ENCODE measurements at regions not wholly inside any gene's neighbourhood (a gene's known extent, or its start where the extent isn't known, plus 50 kb on each side); places are given as distances from the start of the nearest gene placed in this dataset.

GRCh38 chr2:7937082-7937481, 744.8 kb upstream of the ID2 start:
- Mint-ChIP-seq H3K27ac (ENCODE audit: unreplicated experiment) (no peak overlapping the region), H3K36me3 (ENCODE audit: unreplicated experiment) (no peaks in the 10 kb centered on the region), H3K9me3 (ENCODE audit: unreplicated experiment) (no peaks in the 10 kb centered on the region), H3K4me3 (ENCODE audit: unreplicated experiment) (no peak overlapping the region), H3K4me1 (ENCODE audit: low read depth, unreplicated experiment) (no peaks in the 10 kb centered on the region), H3K27me3 (ENCODE audit: unreplicated experiment) (no peaks in the 10 kb centered on the region)
- DNase-seq: no peak
- no peak for TF ChIP-seq CTCF (IDR thresholded peaks at IDR 0.05; ENCODE audit: partially characterized antibody, unreplicated experiment)

- no peak for TF ChIP-seq CTCF (IDR thresholded peaks at IDR 0.05; ENCODE audit: partially characterized antibody, unreplicated experiment)
- no peaks in the 10 kb centered on the region for H3K36me3 Mint-ChIP-seq (ENCODE audit: unreplicated experiment)
- no peak overlapping the region for H3K27ac Mint-ChIP-seq (ENCODE audit: unreplicated experiment)
- DNase-seq: no peak
- no peaks in the 10 kb centered on the region for H3K27me3 Mint-ChIP-seq (ENCODE audit: unreplicated experiment)
- no peak overlapping the region for H3K4me3 Mint-ChIP-seq (ENCODE audit: unreplicated experiment)
- no peaks in the 10 kb centered on the region for H3K9me3 Mint-ChIP-seq (ENCODE audit: unreplicated experiment)
- H3K4me1 Mint-ChIP-seq (ENCODE audit: low read depth, unreplicated experiment): no peaks in the 10 kb centered on the region
Measured at GRCh38 chr2:7940723-7941122, 741.1 kb upstream of the ID2 start.

GRCh38 chr2:7943446-7943845, 738.4 kb upstream of the ID2 start:
- no peak overlapping the region for H3K27ac Mint-ChIP-seq (ENCODE audit: unreplicated experiment)
- no peaks in the 10 kb centered on the region for H3K36me3 Mint-ChIP-seq (ENCODE audit: unreplicated experiment)
- H3K27me3 Mint-ChIP-seq (ENCODE audit: unreplicated experiment): no peaks in the 10 kb centered on the region
- no peak overlapping the region for H3K4me3 Mint-ChIP-seq (ENCODE audit: unreplicated experiment)
- H3K9me3 Mint-ChIP-seq (ENCODE audit: unreplicated experiment): no peaks in the 10 kb centered on the region
- no peaks in the 10 kb centered on the region for H3K4me1 Mint-ChIP-seq (ENCODE audit: low read depth, unreplicated experiment)
- DNase-seq: no peak
- TF ChIP-seq CTCF (IDR thresholded peaks at IDR 0.05; ENCODE audit: partially characterized antibody, unreplicated experiment): no peak

- no peaks in the 10 kb centered on the region for H3K36me3 Mint-ChIP-seq (ENCODE audit: unreplicated experiment)
- H3K4me1 Mint-ChIP-seq (ENCODE audit: low read depth, unreplicated experiment): no peaks in the 10 kb centered on the region
- TF ChIP-seq CTCF (IDR thresholded peaks at IDR 0.05; ENCODE audit: partially characterized antibody, unreplicated experiment): no peak
- DNase-seq: no peak
- H3K4me3 Mint-ChIP-seq (ENCODE audit: unreplicated experiment): no peak overlapping the region
- no peaks in the 10 kb centered on the region for H3K9me3 Mint-ChIP-seq (ENCODE audit: unreplicated experiment)
- no peak overlapping the region for H3K27ac Mint-ChIP-seq (ENCODE audit: unreplicated experiment)
- H3K27me3 Mint-ChIP-seq (ENCODE audit: unreplicated experiment): no peaks in the 10 kb centered on the region
Measured at GRCh38 chr2:7945026-7945425, 736.8 kb upstream of the ID2 start.

- peaks cover 16% of the 10 kb centered on the region for H3K4me1 Mint-ChIP-seq (ENCODE audit: low read depth, unreplicated experiment)
- no peak for TF ChIP-seq CTCF (IDR thresholded peaks at IDR 0.05; ENCODE audit: partially characterized antibody, unreplicated experiment)
- peaks cover 2% of the 10 kb centered on the region for H3K27me3 Mint-ChIP-seq (ENCODE audit: unreplicated experiment)
- no peak for DNase-seq
- no peak overlapping the region for H3K4me3 Mint-ChIP-seq (ENCODE audit: unreplicated experiment)
- H3K27ac Mint-ChIP-seq (ENCODE audit: unreplicated experiment): no peak overlapping the region
- H3K9me3 Mint-ChIP-seq (ENCODE audit: unreplicated experiment): peaks cover 7% of the 10 kb centered on the region
- H3K36me3 Mint-ChIP-seq (ENCODE audit: unreplicated experiment): no peaks in the 10 kb centered on the region
Measured at GRCh38 chr2:7950035-7950612, 731.7 kb upstream of the ID2 start.
